ENCODE measurements at regions not wholly inside any gene's neighbourhood (a gene's known extent, or its start where the extent isn't known, plus 50 kb on each side); places are given as distances from the start of the nearest gene placed in this dataset.

DNA sequence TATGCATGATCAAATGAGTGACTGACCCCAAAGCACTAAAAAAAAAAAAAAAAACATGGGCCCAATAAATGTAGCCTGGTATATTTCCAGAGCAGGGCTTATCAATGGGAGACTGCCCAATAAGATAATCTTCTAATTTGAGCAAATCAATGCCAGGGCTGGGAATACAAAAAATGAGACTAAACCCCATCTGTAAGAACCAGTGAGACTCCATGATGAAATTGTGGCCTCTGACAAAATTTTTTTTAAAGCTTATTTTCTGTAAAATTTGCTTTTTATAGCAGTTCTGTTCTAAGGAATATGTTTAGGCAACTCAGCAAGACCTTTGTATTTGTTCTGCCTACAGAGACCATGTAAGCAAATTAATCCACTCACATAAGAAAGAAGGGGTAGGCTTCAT is 186.8 kb upstream of the CCDC150 start:
- no peak for DNase-seq (ENCODE audit: low read depth)
- TF ChIP-seq, protein P1, sequence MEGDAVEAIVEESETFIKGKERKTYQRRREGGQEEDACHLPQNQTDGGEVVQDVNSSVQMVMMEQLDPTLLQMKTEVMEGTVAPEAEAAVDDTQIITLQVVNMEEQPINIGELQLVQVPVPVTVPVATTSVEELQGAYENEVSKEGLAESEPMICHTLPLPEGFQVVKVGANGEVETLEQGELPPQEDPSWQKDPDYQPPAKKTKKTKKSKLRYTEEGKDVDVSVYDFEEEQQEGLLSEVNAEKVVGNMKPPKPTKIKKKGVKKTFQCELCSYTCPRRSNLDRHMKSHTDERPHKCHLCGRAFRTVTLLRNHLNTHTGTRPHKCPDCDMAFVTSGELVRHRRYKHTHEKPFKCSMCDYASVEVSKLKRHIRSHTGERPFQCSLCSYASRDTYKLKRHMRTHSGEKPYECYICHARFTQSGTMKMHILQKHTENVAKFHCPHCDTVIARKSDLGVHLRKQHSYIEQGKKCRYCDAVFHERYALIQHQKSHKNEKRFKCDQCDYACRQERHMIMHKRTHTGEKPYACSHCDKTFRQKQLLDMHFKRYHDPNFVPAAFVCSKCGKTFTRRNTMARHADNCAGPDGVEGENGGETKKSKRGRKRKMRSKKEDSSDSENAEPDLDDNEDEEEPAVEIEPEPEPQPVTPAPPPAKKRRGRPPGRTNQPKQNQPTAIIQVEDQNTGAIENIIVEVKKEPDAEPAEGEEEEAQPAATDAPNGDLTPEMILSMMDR (IDR thresholded peaks at IDR 0.05; ENCODE audit: control insufficient read depth, extremely low read depth, insufficient read depth) = no peak
- no peak overlapping the region for H3K4me3 ChIP-seq (ENCODE audit: low read depth, low read length)

- peak; percentile 1 for DNase-seq (ENCODE audit: low read depth)
- TF ChIP-seq, protein P1 (IDR thresholded peaks at IDR 0.05; ENCODE audit: control insufficient read depth, extremely low read depth, insufficient read depth) = peak; percentile 69
- H3K4me3 ChIP-seq (ENCODE audit: low read depth, low read length) = no peak overlapping the region
Measured at GRCh38 chr2:196453613-196454047, 185.9 kb upstream of the CCDC150 start.

- DNase-seq (ENCODE audit: low read depth) = no peak
- TF ChIP-seq, protein P1 (IDR thresholded peaks at IDR 0.05; ENCODE audit: control insufficient read depth, extremely low read depth, insufficient read depth) = no peak
- no peak overlapping the region for H3K4me3 ChIP-seq (ENCODE audit: low read depth, low read length)
Measured at GRCh38 chr2:196454492-196454891, 185.0 kb upstream of the CCDC150 start.

- no peak for DNase-seq (ENCODE audit: low read depth)
- TF ChIP-seq, protein P1 (IDR thresholded peaks at IDR 0.05; ENCODE audit: control insufficient read depth, extremely low read depth, insufficient read depth) = no peak
- H3K4me3 ChIP-seq (ENCODE audit: low read depth, low read length) = no peak overlapping the region
Measured at GRCh38 chr2:196459539-196459938, 180.0 kb upstream of the CCDC150 start.

DNA sequence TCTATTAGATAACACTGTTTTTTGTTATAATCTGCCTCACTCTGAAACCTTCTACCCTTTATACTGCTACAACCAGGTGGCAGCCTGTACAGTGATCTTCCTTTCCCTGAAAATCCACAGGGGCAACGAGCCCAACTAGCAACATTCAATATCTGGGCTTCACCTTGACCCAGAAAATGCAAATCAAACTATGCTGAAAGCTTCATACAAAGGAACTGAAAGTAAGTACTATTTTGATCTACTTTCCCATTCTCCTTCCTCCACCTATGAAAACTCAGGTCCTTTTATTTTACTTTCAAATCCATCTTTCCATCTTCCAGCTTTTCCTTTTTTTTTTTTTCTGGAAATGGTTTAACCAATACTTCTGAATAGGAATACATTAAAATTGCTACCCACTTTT is 175.8 kb upstream of the CCDC150 start:
- H3K4me3 ChIP-seq (ENCODE audit: low read depth, low read length) = no peak overlapping the region
- DNase-seq (ENCODE audit: low read depth) = no peak
- TF ChIP-seq, protein P1 (IDR thresholded peaks at IDR 0.05; ENCODE audit: control insufficient read depth, extremely low read depth, insufficient read depth) = no peak

DNA sequence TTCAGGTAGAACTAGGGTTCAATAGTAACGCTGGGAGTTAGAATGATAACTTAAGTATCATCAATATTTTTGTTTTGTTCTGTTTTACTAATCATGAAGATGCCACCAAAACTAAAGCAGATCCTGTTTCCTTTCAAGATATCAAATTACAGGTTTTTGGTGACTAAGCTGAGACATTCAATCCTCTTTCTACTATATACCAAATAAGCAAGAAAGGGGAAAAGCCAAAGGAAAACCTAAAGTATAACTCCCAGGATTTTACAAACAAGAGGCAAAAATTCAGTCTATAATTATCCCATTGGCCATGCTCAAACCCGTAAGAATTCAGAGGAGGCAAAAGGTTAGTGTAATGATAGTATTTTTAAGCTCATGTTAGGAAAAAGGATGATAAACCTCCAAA is 175.2 kb upstream of the CCDC150 start:
- TF ChIP-seq, protein P1 (IDR thresholded peaks at IDR 0.05; ENCODE audit: control insufficient read depth, extremely low read depth, insufficient read depth) = no peak
- DNase-seq (ENCODE audit: low read depth) = no peak
- no peak overlapping the region for H3K4me3 ChIP-seq (ENCODE audit: low read depth, low read length)

DNA sequence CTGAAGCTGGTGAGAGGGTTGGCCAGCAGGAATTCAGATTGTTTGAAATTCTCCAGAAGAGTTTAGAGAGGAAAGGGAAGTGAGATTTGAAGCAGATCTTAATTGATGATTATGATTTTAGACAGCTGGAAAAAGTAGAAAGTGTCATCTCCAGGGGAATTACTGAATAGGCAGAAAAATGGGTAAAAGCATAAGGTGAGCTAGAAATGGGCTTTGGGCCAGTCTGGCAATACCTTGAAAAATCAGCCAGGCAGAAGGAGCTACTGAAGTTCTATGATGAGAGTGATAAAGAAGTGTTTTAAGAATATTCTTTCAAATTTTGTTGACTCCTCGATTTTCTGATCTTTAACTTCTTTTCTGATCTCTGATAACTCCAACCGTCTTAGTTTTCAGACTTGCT is 172.9 kb upstream of the CCDC150 start:
- TF ChIP-seq, protein P1 (IDR thresholded peaks at IDR 0.05; ENCODE audit: control insufficient read depth, extremely low read depth, insufficient read depth) = no peak
- no peak for DNase-seq (ENCODE audit: low read depth)
- no peak overlapping the region for H3K4me3 ChIP-seq (ENCODE audit: low read depth, low read length)

Measured in LNCaP clone FGC (cell line).